GM12878 (cell line): ENCODE measurements at regions not wholly inside any gene's neighbourhood (a gene's known extent, or its start where the extent isn't known, plus 50 kb on each side); places are given as distances from the start of the nearest gene placed in this dataset.

Experiments
- ATAC-seq: fragments of 200-7000 bp; cut with Tn5 transposase; 3 replicates; pipeline ENCODE4 v1.9.1; 2020; ENCODE audit warnings: mild to moderate bottlenecking, moderate library complexity
- BruUV-seq: library from RNA; stranded (reverse); fragments of 400-500 nt; replicated peaks from 2 replicates; lab custom pipeline; 2021; lab: Mats Ljungman, UMichigan
- CTCF ChIA-PET: fragments of 300-600 bp; sonication (Branson Sonifier 250); formaldehyde crosslinking; extraction: SDS; loops from one replicate; lab custom pipeline; 2021; ENCODE audit warnings: inconsistent platforms; lab: Yijun Ruan, JAX
- POLR2A ChIA-PET: fragments of 350-600 bp; formaldehyde crosslinking; extraction: SDS; loops from one replicate; lab custom pipeline; 2021; ENCODE audit warnings: inconsistent platforms; lab: Charles Lee
- RAD21 ChIA-PET: fragments of 300-600 bp; sonication (Branson Sonifier 250); formaldehyde crosslinking; loops from one replicate; lab custom pipeline; 2023; ENCODE audit warnings: antibody characterized with exemption; ENCODE audit not compliant: unreplicated experiment; lab: Charles Lee
- SMC1A ChIA-PET: fragments of 300-600 bp; sonication (Branson Sonifier 250); formaldehyde crosslinking; loops from one replicate; lab custom pipeline; 2023; ENCODE audit not compliant: unreplicated experiment, uncharacterized antibody; lab: Charles Lee
- DNase-seq: peaks from one replicate; pipeline ENCODE4 v3.0.0-alpha.2; 2011; ENCODE audit warnings: low read depth, low spot score
- FAIRE-seq: peaks from 3 replicates; lab custom pipeline; 2011; peaks lifted over from hg19 to GRCh38; lab: Jason Lieb, UNC
- H2AFZ ChIP-seq: 2 replicates; pipeline ENCODE4 v1.6.0; 2011; ENCODE audit warnings: low read depth, low read length, control low read depth; ENCODE audit not compliant: control insufficient read depth
- H3K27ac ChIP-seq: 2 replicates; pipeline ENCODE4 v1.5.1; 2011; ENCODE audit warnings: control low read depth; ENCODE audit not compliant: control insufficient read depth, insufficient read depth
- H3K27me3 ChIP-seq, 2 experiments: replicated peaks in 1 of 2; 2 replicates each; pipeline versions ENCODE4 v1.6.0 to v1.6.1; 2011; ENCODE audit warnings: low read length in 1 of 2; ENCODE audit not compliant: control insufficient read depth in 2 of 2, insufficient read depth in 2 of 2
- H3K36me3 ChIP-seq, 2 experiments: 2 replicates each; pipeline ENCODE4 v1.5.1; 2011; ENCODE audit warnings: low read length in 1 of 2; ENCODE audit not compliant: control insufficient read depth in 2 of 2, insufficient read depth in 2 of 2
- H3K4me1 ChIP-seq: 2 replicates; pipeline ENCODE4 v1.6.1; 2011; ENCODE audit warnings: mild to moderate bottlenecking, low read length, moderate library complexity, mixed read lengths; ENCODE audit not compliant: control insufficient read depth, insufficient read depth
- H3K4me2 ChIP-seq: 2 replicates; pipeline ENCODE4 v1.6.0; 2011; ENCODE audit warnings: control low read depth; ENCODE audit not compliant: control insufficient read depth, insufficient read depth
- H3K4me3 ChIP-seq: fragments of 200-600 bp; sonication (generic); 2 replicates; pipeline ENCODE4 v1.5.1; 2016
- H3K79me2 ChIP-seq: 2 replicates; pipeline ENCODE4 v1.6.0; 2011; ENCODE audit warnings: low read length; ENCODE audit not compliant: control insufficient read depth, insufficient read depth
- H3K9ac ChIP-seq: 2 replicates; pipeline ENCODE4 v1.8.0; 2011; ENCODE audit warnings: low read length, control low read depth, mixed read lengths; ENCODE audit not compliant: control insufficient read depth, insufficient read depth
- H3K9me3 ChIP-seq: replicated peaks from 3 replicates; pipeline ENCODE4 v1.5.1; 2011; ENCODE audit warnings: mild to moderate bottlenecking, low read length; ENCODE audit not compliant: control insufficient read depth, insufficient read depth
- H4K20me1 ChIP-seq: 2 replicates; pipeline ENCODE4 v1.6.0; 2011; ENCODE audit not compliant: control insufficient read depth, insufficient read depth
- ATF7 ChIP-seq: fragments of 450-650 bp; IDR thresholded peaks from 2 replicates; pipeline ENCODE4 v1.6.1; 2016; ENCODE audit warnings: low read depth, mild to moderate bottlenecking
- CHD2 ChIP-seq: IDR thresholded peaks from 2 replicates; pipeline ENCODE4 v1.6.1; 2011; ENCODE audit warnings: low read depth, low read length, improper control_type of control experiment, borderline replicate concordance
- EED ChIP-seq: sonication (generic); IDR thresholded peaks from 2 replicates; pipeline ENCODE4 v1.6.1; 2016; ENCODE audit warnings: antibody characterized with exemption, low read depth
- EP300 ChIP-seq, 2 experiments: fragments of 150-350 bp in 1 of 2; IDR thresholded peaks; 2 replicates each; pipeline ENCODE4 v1.6.1; 2011 to 2012; ENCODE audit warnings: low read depth in 2 of 2, low read length in 2 of 2, borderline replicate concordance in 1 of 2, improper control_type of control experiment in 1 of 2, inconsistent platforms in 1 of 2; ENCODE audit not compliant: control insufficient read depth in 1 of 2
- ESRRA ChIP-seq: IDR thresholded peaks from 2 replicates; pipeline ENCODE4 v1.6.1; 2012; ENCODE audit warnings: mild to moderate bottlenecking, low read length, improper control_type of control experiment
- EZH2 ChIP-seq: IDR thresholded peaks from 2 replicates; pipeline ENCODE4 v1.6.1; 2012; ENCODE audit warnings: low read depth, mild to moderate bottlenecking, control low read depth, inconsistent platforms, low read length, borderline replicate concordance; ENCODE audit not compliant: control insufficient read depth
- JUND ChIP-seq: IDR thresholded peaks from 2 replicates; pipeline ENCODE4 v1.6.1; 2012; ENCODE audit warnings: low read depth, mild to moderate bottlenecking, low read length, improper control_type of control experiment, moderate library complexity
- NFIC ChIP-seq: IDR thresholded peaks from 2 replicates; pipeline ENCODE4 v1.6.1; 2012; ENCODE audit warnings: low read depth, mild to moderate bottlenecking, inconsistent platforms, low read length, moderate library complexity
- NFYB ChIP-seq: IDR thresholded peaks from 2 replicates; pipeline ENCODE4 v1.6.1; 2011; ENCODE audit warnings: low read depth, mild to moderate bottlenecking, low read length, improper control_type of control experiment, moderate library complexity; ENCODE audit not compliant: insufficient read depth
- POLR2AphosphoS5 ChIP-seq: IDR thresholded peaks from 2 replicates; pipeline ENCODE4 v1.6.1; 2011; ENCODE audit warnings: mild to moderate bottlenecking, low read length, inconsistent platforms
- SP1 ChIP-seq: IDR thresholded peaks from one replicate; pipeline ENCODE4 v1.6.1; 2011; ENCODE audit warnings: low read depth, low read length
- ZNF207 ChIP-seq: fragments of 450-650 bp; IDR thresholded peaks from 2 replicates; pipeline ENCODE4 v1.6.1; 2014; ENCODE audit warnings: antibody characterized with exemption, mild to moderate bottlenecking, borderline replicate concordance
- WGBS: methylation state at CpG from one replicate; pipeline ENCODE4 v1.1.6; 2016; ENCODE audit warnings: low lambda C conversion rate; ENCODE audit not compliant: insufficient replicate concordance, insufficient coverage; ENCODE audit errors: missing lambda C conversion rate; 5-methylcytosine and 5-hydroxymethylcytosine counted together
- in situ Hi-C: fragments of 300-500 bp; cut with MboI; formaldehyde crosslinking; loops from 9 replicates; pipeline ENCODE4 v1.14.3; 2018; ENCODE audit warnings: mixed read lengths
- intact Hi-C: fragments of 100-400 bp; cut with micrococcal nuclease; formaldehyde crosslinking; loops from one replicate; pipeline ENCODE4 v1.14.2; 2022; ENCODE audit not compliant: unreplicated experiment
- TF ChIP-seq, protein P1 (sequence below): IDR thresholded peaks from 2 replicates; pipeline ENCODE4 v1.6.1; 2011; ENCODE audit warnings: low read depth, low read length, improper control_type of control experiment, borderline replicate concordance
- TF ChIP-seq, protein P2 (sequence below): IDR thresholded peaks from 2 replicates; pipeline ENCODE4 v1.6.1; 2011; ENCODE audit warnings: borderline replicate concordance, low read depth, mild to moderate bottlenecking, moderate library complexity, mixed read lengths, low read length; ENCODE audit not compliant: insufficient read depth; ENCODE audit errors: extremely low read length
- TF ChIP-seq, protein P3 (sequence below): fragments of 450-650 bp; IDR thresholded peaks from 2 replicates; pipeline ENCODE4 v1.6.1; 2014; ENCODE audit warnings: mild to moderate bottlenecking
- TF ChIP-seq, protein P4 (sequence below): IDR thresholded peaks from 2 replicates; pipeline ENCODE4 v1.6.1; 2012; ENCODE audit warnings: low read depth, low read length, improper control_type of control experiment
- TF ChIP-seq, protein P5 (sequence below): fragments of 450-650 bp; IDR thresholded peaks from 2 replicates; pipeline ENCODE4 v1.6.1; 2017; ENCODE audit warnings: mild to moderate bottlenecking, moderate library complexity

DNA sequence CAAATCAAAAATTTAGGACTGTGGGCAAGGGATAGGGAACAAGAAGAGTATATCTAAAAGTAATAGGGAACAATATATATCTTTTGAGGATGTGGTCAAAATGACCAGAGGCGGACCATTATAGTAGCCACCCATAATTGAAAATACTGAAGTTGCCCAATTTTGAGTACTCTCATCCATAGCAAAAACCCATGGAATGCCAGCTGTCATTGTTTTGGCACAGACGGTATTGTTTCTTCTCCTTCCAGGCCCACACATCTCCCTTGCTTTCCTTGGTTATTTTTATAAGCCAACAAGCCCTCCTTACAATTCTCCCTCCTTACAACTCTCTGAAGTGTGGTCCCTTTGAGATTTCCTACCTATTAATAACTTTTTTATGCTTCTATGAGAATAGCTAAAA is 50.4 kb upstream of the RGMB start:
- ChIA-PET CTCF (no interaction called here), RAD21 (no interaction called here), SMC1A (no interaction called here), POLR2A (no interaction called here)
- Histone ChIP-seq H2AFZ (no peak overlapping the region), H4K20me1 (no peaks in the 10 kb centered on the region), H3K9ac (no peak overlapping the region), H3K4me3 (no peak overlapping the region), H3K79me2 (no peaks in the 10 kb centered on the region), H3K27me3 (no peaks in the 10 kb centered on the region), H3K4me2 (no peak overlapping the region), H3K4me1 (no peaks in the 10 kb centered on the region), H3K36me3 (no peaks in the 10 kb centered on the region), H3K27ac (no peak overlapping the region), H3K9me3 (no peaks in the 10 kb centered on the region)
- intact Hi-C loops = no loop called here
- no peak for ATAC-seq
- no peak for FAIRE-seq
- in situ Hi-C loops = no loop called here
- no peak for DNase-seq
- no TSS peak for BruUV-seq
- 33% methylated on average over 2 of the region's 2 CpGs for WGBS
- TF ChIP-seq CHD2 (no peak), NFIC (no peak), ATF7 (no peak), POLR2AphosphoS5 (no peak), EP300 (IDR thresholded peaks at IDR 0.05; ENCODE audit: borderline replicate concordance in 1 of 2, control insufficient read depth in 1 of 2, low read depth in 2 of 2, low read length in 2 of 2) (no peak), JUND (no peak), ESRRA (no peak), NFYB (no peak), ZNF207 (no peak), SP1 (no peak), EED (no peak), EZH2 (no peak)
- TF ChIP-seq, protein P1, sequence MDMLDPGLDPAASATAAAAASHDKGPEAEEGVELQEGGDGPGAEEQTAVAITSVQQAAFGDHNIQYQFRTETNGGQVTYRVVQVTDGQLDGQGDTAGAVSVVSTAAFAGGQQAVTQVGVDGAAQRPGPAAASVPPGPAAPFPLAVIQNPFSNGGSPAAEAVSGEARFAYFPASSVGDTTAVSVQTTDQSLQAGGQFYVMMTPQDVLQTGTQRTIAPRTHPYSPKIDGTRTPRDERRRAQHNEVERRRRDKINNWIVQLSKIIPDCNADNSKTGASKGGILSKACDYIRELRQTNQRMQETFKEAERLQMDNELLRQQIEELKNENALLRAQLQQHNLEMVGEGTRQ = no peak
- TF ChIP-seq, protein P2, sequence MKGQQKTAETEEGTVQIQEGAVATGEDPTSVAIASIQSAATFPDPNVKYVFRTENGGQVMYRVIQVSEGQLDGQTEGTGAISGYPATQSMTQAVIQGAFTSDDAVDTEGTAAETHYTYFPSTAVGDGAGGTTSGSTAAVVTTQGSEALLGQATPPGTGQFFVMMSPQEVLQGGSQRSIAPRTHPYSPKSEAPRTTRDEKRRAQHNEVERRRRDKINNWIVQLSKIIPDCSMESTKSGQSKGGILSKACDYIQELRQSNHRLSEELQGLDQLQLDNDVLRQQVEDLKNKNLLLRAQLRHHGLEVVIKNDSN = no peak
- TF ChIP-seq, protein P3, sequence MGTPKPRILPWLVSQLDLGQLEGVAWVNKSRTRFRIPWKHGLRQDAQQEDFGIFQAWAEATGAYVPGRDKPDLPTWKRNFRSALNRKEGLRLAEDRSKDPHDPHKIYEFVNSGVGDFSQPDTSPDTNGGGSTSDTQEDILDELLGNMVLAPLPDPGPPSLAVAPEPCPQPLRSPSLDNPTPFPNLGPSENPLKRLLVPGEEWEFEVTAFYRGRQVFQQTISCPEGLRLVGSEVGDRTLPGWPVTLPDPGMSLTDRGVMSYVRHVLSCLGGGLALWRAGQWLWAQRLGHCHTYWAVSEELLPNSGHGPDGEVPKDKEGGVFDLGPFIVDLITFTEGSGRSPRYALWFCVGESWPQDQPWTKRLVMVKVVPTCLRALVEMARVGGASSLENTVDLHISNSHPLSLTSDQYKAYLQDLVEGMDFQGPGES = no peak
- TF ChIP-seq, protein P4, sequence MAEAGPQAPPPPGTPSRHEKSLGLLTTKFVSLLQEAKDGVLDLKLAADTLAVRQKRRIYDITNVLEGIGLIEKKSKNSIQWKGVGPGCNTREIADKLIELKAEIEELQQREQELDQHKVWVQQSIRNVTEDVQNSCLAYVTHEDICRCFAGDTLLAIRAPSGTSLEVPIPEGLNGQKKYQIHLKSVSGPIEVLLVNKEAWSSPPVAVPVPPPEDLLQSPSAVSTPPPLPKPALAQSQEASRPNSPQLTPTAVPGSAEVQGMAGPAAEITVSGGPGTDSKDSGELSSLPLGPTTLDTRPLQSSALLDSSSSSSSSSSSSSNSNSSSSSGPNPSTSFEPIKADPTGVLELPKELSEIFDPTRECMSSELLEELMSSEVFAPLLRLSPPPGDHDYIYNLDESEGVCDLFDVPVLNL = no peak
- TF ChIP-seq, protein P5, sequence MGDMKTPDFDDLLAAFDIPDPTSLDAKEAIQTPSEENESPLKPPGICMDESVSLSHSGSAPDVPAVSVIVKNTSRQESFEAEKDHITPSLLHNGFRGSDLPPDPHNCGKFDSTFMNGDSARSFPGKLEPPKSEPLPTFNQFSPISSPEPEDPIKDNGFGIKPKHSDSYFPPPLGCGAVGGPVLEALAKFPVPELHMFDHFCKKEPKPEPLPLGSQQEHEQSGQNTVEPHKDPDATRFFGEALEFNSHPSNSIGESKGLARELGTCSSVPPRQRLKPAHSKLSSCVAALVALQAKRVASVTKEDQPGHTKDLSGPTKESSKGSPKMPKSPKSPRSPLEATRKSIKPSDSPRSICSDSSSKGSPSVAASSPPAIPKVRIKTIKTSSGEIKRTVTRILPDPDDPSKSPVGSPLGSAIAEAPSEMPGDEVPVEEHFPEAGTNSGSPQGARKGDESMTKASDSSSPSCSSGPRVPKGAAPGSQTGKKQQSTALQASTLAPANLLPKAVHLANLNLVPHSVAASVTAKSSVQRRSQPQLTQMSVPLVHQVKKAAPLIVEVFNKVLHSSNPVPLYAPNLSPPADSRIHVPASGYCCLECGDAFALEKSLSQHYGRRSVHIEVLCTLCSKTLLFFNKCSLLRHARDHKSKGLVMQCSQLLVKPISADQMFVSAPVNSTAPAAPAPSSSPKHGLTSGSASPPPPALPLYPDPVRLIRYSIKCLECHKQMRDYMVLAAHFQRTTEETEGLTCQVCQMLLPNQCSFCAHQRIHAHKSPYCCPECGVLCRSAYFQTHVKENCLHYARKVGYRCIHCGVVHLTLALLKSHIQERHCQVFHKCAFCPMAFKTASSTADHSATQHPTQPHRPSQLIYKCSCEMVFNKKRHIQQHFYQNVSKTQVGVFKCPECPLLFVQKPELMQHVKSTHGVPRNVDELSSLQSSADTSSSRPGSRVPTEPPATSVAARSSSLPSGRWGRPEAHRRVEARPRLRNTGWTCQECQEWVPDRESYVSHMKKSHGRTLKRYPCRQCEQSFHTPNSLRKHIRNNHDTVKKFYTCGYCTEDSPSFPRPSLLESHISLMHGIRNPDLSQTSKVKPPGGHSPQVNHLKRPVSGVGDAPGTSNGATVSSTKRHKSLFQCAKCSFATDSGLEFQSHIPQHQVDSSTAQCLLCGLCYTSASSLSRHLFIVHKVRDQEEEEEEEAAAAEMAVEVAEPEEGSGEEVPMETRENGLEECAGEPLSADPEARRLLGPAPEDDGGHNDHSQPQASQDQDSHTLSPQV = no peak
